Psoas muscle (tissue), 7 donors: ENCODE measurements at regions not wholly inside any gene's neighbourhood (a gene's known extent, or its start where the extent isn't known, plus 50 kb on each side); places are given as distances from the start of the nearest gene placed in this dataset.

Source experiments
- ATAC-seq, 4 donors: fragments of 200-7000 bp; cut with Tn5 transposase; one replicate each; pipeline ENCODE4 v1.9.1; 2020; ENCODE audit warnings: moderate library complexity in 3 of 4, mild to moderate bottlenecking in 2 of 4
- DNase-seq, 2 donors: peaks; one replicate each; pipeline ENCODE4 v3.0.0-alpha.2; 2020
- H3K27ac ChIP-seq: fragments of 200-600 bp; one replicate; pipeline ENCODE4 v1.8.0; 2022
- H3K27me3 ChIP-seq, 3 donors: fragments of 200-600 bp in 1 of 3; one replicate each; pipeline versions ENCODE4 v1.6.1 to v1.8.0; 2013 to 2022; ENCODE audit warnings: low read length in 2 of 3, mild to moderate bottlenecking in 2 of 3, moderate library complexity in 1 of 3; ENCODE audit not compliant: insufficient read depth in 3 of 3
- H3K36me3 ChIP-seq, 2 donors: fragments of 200-600 bp in 1 of 2; one replicate each; pipeline versions ENCODE4 v1.6.1 to v1.8.0; 2013 to 2022; ENCODE audit warnings: low read depth in 1 of 2, mild to moderate bottlenecking in 1 of 2, moderate library complexity in 1 of 2; ENCODE audit not compliant: insufficient read depth in 1 of 2
- H3K4me1 ChIP-seq: fragments of 200-600 bp; one replicate; pipeline ENCODE4 v1.8.0; 2022
- H3K4me3 ChIP-seq: fragments of 200-600 bp; one replicate; pipeline ENCODE4 v1.8.0; 2022; ENCODE audit warnings: mild to moderate bottlenecking
- H3K9me3 ChIP-seq: fragments of 200-600 bp; one replicate; pipeline ENCODE4 v1.8.0; 2022
- whole genome bisulfite sequencing, 3 donors: extraction: QIAGEN DNeasy Blood & Tissue Kit; methylation state at CpG; one replicate each; pipeline versions ENCODE4 v1.1.6 to v1.1.7; 2013; 5-methylcytosine and 5-hydroxymethylcytosine counted together
- intact Hi-C, 2 donors: fragments of 100-400 bp; cut with DNase I; formaldehyde crosslinking; loops; one replicate each; pipeline versions ENCODE4 v1.11.0 to v1.14.2; 2022
- TF ChIP-seq, protein P1 (sequence below): fragments of 200-600 bp; IDR thresholded peaks from one replicate; pipeline ENCODE4 v1.8.0; 2022; ENCODE audit warnings: antibody characterized with exemption
- donor health status: healthy with polysubstance abuse.
- donor health status: DM: no; HTN: no; CAD: no; lungs with moderate emphysema.
- donor health status: Bipolar disorder and iron deficiency.
- donor health status: healthy.
- donor health status: DM: yes; HTN: yes; CAD: no.
- donor health status: DM: no; HTN: no; CAD: no.
- donor health status: DM: yes; HTN: yes; CAD: no.

DNA sequence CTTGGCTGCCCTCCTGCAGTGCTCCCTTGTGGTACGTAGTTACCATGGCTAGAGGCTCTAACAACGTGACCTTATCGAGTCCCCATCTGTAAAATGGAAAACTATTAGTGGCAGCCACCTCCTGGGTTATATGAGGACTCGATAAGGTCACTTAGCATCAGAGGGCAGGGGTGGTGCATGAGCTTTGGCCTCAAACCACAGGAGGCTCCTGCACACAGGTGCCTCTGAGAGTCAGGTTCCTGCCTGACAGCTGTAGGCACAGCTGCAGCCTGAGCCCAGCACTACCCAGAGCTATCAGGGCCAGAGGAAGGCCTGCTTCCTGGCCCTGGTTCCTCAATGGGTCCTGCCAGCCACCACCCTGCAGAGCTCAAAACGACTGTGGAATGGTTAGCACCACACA lies 57.2 kb upstream of the SEC14L1 start:
- TF ChIP-seq, protein P1, sequence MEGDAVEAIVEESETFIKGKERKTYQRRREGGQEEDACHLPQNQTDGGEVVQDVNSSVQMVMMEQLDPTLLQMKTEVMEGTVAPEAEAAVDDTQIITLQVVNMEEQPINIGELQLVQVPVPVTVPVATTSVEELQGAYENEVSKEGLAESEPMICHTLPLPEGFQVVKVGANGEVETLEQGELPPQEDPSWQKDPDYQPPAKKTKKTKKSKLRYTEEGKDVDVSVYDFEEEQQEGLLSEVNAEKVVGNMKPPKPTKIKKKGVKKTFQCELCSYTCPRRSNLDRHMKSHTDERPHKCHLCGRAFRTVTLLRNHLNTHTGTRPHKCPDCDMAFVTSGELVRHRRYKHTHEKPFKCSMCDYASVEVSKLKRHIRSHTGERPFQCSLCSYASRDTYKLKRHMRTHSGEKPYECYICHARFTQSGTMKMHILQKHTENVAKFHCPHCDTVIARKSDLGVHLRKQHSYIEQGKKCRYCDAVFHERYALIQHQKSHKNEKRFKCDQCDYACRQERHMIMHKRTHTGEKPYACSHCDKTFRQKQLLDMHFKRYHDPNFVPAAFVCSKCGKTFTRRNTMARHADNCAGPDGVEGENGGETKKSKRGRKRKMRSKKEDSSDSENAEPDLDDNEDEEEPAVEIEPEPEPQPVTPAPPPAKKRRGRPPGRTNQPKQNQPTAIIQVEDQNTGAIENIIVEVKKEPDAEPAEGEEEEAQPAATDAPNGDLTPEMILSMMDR = no peak
- 59 to 72% (median 60%) methylated on average over 5 of the region's 5 CpGs for WGBS, 3 donors
- Histone ChIP-seq H3K27me3 (peaks cover 0 to 2% (median 0%) of the 10 kb centered on the region in 3 donors), H3K9me3 (no peaks in the 10 kb centered on the region), H3K4me3 (no peak overlapping the region), H3K27ac (no peak overlapping the region), H3K4me1 (peaks cover 7% of the 10 kb centered on the region), H3K36me3 (no peaks in the 10 kb centered on the region)
- ATAC-seq (no peak), DNase-seq (no peak)
- intact Hi-C loops = loop anchor here in 1 of 2 donors (10.0 kb wide), 1 partner anchor 411 kb away; no protein-coding TSS in a partner anchor

DNA sequence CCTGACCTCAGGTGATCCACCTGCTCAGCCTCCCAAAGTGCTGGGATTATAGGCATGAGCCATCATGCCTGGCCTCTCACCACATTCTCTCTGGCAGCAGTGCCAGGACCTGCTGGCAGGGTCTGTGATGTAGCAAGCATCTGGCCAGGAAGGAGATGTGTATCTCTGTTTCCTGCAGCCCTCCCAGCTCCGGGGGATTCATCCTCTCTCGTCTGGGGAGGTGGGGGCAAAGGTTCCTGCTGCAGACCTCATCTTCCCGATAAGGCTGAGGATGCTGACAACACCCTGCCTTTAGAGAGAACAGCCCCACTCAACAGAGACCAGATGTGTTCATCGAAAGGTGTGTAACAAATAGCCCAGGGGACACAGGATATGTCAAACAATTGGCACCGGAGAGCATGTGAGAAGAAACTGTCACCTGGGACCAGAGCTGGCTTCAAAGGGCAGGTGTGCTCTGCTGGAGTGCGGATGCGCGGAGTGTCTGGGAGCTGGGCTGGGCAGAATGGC lies 54.8 kb upstream of the SEC14L1 start:
- DNase-seq (no peak), ATAC-seq (no peak)
- intact Hi-C loops = loop anchor here (1.0 to 10.0 kb wide), 3 partner anchors 61 to 409 kb away; no protein-coding TSS in a partner anchor
- peaks cover 23% of the 10 kb centered on the region for H3K4me1 ChIP-seq
- peaks cover 0 to 16% of the 10 kb centered on the region in 2 donors for H3K36me3 ChIP-seq
- TF ChIP-seq, protein P1 = no peak
- H3K27me3 ChIP-seq = peaks cover 0 to 2% (median 0%) of the 10 kb centered on the region in 3 donors
- H3K4me3 ChIP-seq = no peak overlapping the region
- H3K9me3 ChIP-seq = no peaks in the 10 kb centered on the region
- H3K27ac ChIP-seq = no peak overlapping the region
- WGBS, 3 donors = 45 to 51% (median 49%) methylated on average over 8 of the region's 8 CpGs

DNA sequence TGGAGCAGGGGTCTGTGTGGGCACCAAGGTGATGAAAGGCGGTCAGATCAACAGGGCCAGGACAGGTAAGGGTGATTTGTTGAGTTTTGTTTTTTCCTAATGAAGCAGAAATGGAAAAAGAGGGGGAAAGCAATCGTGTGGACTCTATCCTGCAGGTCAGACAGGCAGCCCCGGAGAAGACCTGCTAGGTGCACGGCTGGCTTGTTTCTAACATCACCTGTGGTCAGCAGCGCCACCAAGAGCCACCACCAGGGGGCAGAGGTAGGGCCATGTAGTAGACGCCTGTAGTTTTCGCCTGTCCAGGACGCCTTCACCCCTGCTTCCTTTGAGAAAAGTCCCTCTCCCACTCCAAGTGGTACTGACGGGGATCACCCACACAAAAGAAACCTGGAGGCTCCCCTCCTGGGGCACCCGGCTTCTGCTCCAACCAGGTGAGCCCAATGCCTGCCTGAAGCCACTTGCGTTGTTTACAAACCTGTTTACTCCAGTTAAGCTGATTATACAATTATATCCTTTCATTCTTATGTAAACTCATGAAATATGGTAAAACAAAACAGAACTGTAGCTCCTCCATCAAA lies 54.2 kb upstream of the SEC14L1 start:
- H3K27me3 ChIP-seq = peaks cover 0 to 2% (median 0%) of the 10 kb centered on the region in 3 donors
- TF ChIP-seq, protein P1 = peak; percentile 94
- no peaks in the 10 kb centered on the region for H3K9me3 ChIP-seq
- peaks cover 3 to 21% of the 10 kb centered on the region in 2 donors for H3K36me3 ChIP-seq
- H3K4me3 ChIP-seq = peak overlapping the region; percentile 16
- 16 to 17% (median 17%) methylated on average over 11 of the region's 11 CpGs for WGBS, 3 donors
- peak overlapping the region; percentile 13 for H3K27ac ChIP-seq
- ATAC-seq (peak; percentile 58 to 70 (median 66)), DNase-seq (peak; percentile 88 to 93)
- intact Hi-C loops = loop anchor here (1.0 to 10.0 kb wide), 4 partner anchors 61 to 408 kb away; no protein-coding TSS in a partner anchor
- peaks cover 28% of the 10 kb centered on the region for H3K4me1 ChIP-seq

DNA sequence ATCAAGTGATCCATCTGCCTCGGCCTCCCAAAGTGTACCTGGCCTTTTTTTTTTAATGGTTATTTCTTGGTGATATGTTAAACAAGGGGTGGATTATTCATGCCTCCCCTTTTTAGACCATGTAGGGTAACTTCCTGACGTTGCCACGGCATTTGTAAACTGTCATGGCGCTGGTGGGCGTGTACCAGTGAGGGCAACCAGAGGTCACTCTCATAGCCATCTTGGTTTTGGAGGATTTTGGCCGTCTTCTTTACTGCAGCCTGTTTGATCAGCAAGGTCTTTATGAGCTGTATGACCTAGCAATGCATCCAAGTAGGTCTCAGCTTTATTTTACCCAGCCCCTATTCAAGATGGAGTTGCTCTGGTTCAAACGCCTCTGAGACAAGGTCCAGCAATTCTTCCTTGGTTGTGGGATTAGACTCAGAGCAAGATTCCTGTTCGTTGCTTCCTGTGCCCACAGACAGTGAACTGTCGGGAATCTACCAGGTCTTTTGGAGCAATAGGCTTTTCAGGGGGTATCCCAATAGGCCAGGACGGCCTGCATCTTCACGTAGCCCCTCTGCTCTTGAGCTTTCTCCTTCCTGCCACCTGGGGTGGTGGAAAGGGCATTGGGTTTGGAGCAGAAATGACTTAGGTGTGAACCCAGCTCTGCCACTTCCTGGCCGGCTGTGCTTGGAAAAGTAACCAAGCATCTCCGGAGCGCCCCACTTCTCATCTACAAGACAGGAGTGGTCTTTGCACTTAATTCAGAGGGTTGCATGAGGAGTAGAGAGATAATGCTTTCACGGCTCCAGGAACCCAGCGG lies 52.9 kb upstream of the SEC14L1 start:
- Histone ChIP-seq H3K36me3 (peaks cover 7 to 35% of the 10 kb centered on the region in 2 donors), H3K9me3 (no peaks in the 10 kb centered on the region), H3K27ac (peak overlapping the region; percentile 93), H3K27me3 (peaks cover 0 to 2% (median 0%) of the 10 kb centered on the region in 3 donors), H3K4me1 (peaks cover 39% of the 10 kb centered on the region), H3K4me3 (peak overlapping the region; percentile 93)
- ATAC-seq = peak in 1 of 4 donors; percentile 0
- TF ChIP-seq, protein P1 = no peak
- WGBS, 3 donors = 65 to 71% (median 65%) methylated on average over 16 of the region's 16 CpGs
- DNase-seq = no peak
- intact Hi-C loops = loop anchor here (1.0 to 10.0 kb wide), 4 partner anchors 59 to 407 kb away; no protein-coding TSS in a partner anchor
